Parathyroid adenoma (tissue), 2 donors: ENCODE measurements at regions not wholly inside any gene's neighbourhood (a gene's known extent, or its start where the extent isn't known, plus 50 kb on each side); places are given as distances from the start of the nearest gene placed in this dataset.

Experiments
- H2AFZ ChIP-seq: fragments of 300-600 bp; sonication (generic); one replicate; pipeline ENCODE4 v1.7.0; 2017; ENCODE audit warnings: antibody characterized with exemption, mild to moderate bottlenecking
- H3K27ac ChIP-seq: fragments of 300-600 bp; sonication (generic); one replicate; pipeline ENCODE4 v1.7.0; 2017
- H3K27me3 ChIP-seq: fragments of 300-600 bp; sonication (generic); one replicate; pipeline ENCODE4 v1.7.0; 2017; ENCODE audit warnings: low read length; ENCODE audit not compliant: control insufficient read depth, insufficient read depth
- H3K36me3 ChIP-seq: fragments of 300-600 bp; sonication (generic); one replicate; pipeline ENCODE4 v1.7.0; 2017; ENCODE audit warnings: low read length; ENCODE audit not compliant: control insufficient read depth, insufficient read depth
- H3K4me1 ChIP-seq: fragments of 300-600 bp; sonication (generic); one replicate; pipeline ENCODE4 v1.7.0; 2017; ENCODE audit warnings: control low read depth
- H3K4me2 ChIP-seq: fragments of 300-600 bp; sonication (generic); one replicate; pipeline ENCODE4 v1.7.0; 2017; ENCODE audit warnings: low read length
- H3K4me3 ChIP-seq: fragments of 300-600 bp; sonication (generic); one replicate; pipeline ENCODE4 v1.7.0; 2017; ENCODE audit warnings: low read depth, low read length
- H3K79me2 ChIP-seq: fragments of 300-600 bp; sonication (generic); one replicate; pipeline ENCODE4 v1.7.0; 2017; ENCODE audit warnings: control low read depth
- H3K9ac ChIP-seq: fragments of 300-600 bp; sonication (generic); one replicate; pipeline ENCODE4 v1.7.0; 2017; ENCODE audit warnings: mild to moderate bottlenecking
- H3K9me3 ChIP-seq: fragments of 300-600 bp; sonication (generic); one replicate; pipeline ENCODE4 v1.7.0; 2017; ENCODE audit warnings: low read length; ENCODE audit not compliant: control insufficient read depth
- TF ChIP-seq, protein P1 (sequence below): fragments of 300-600 bp; sonication (generic); IDR thresholded peaks from one replicate; pipeline ENCODE4 v1.7.0; 2017; ENCODE audit warnings: antibody characterized with exemption, mild to moderate bottlenecking
- donor health status: primary hyperparathyroidism.

DNA sequence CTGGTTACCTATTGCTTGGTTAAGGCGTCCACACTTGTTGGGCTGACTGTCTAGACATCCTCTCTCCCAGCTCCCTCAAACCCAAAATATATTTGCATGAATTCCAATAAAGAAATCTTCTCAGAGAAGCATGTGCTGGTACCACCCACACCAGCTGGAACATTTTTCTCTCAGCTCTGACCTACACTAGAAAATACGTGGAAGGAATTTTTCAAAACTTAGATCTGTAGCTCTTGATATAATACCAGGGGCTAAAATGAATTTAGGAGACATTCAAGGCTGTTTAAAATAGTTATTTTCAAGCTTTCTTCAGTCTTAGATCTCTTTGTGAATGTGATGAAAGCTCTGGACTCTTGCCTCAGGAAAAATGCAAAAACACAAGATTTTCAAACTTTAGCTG lies 590.4 kb downstream of the PDCD6IP start:
- TF ChIP-seq, protein P1, sequence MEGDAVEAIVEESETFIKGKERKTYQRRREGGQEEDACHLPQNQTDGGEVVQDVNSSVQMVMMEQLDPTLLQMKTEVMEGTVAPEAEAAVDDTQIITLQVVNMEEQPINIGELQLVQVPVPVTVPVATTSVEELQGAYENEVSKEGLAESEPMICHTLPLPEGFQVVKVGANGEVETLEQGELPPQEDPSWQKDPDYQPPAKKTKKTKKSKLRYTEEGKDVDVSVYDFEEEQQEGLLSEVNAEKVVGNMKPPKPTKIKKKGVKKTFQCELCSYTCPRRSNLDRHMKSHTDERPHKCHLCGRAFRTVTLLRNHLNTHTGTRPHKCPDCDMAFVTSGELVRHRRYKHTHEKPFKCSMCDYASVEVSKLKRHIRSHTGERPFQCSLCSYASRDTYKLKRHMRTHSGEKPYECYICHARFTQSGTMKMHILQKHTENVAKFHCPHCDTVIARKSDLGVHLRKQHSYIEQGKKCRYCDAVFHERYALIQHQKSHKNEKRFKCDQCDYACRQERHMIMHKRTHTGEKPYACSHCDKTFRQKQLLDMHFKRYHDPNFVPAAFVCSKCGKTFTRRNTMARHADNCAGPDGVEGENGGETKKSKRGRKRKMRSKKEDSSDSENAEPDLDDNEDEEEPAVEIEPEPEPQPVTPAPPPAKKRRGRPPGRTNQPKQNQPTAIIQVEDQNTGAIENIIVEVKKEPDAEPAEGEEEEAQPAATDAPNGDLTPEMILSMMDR, result no peak
- H3K4me1 ChIP-seq, result no peaks in the 10 kb centered on the region
- no peak overlapping the region for H2AFZ ChIP-seq
- H3K4me2 ChIP-seq, result no peak overlapping the region
- H3K9ac ChIP-seq, result no peak overlapping the region
- no peaks in the 10 kb centered on the region for H3K27me3 ChIP-seq
- no peak overlapping the region for H3K4me3 ChIP-seq
- no peaks in the 10 kb centered on the region for H3K36me3 ChIP-seq
- H3K79me2 ChIP-seq, result no peaks in the 10 kb centered on the region
- H3K27ac ChIP-seq, result no peak overlapping the region
- H3K9me3 ChIP-seq, result no peaks in the 10 kb centered on the region

DNA sequence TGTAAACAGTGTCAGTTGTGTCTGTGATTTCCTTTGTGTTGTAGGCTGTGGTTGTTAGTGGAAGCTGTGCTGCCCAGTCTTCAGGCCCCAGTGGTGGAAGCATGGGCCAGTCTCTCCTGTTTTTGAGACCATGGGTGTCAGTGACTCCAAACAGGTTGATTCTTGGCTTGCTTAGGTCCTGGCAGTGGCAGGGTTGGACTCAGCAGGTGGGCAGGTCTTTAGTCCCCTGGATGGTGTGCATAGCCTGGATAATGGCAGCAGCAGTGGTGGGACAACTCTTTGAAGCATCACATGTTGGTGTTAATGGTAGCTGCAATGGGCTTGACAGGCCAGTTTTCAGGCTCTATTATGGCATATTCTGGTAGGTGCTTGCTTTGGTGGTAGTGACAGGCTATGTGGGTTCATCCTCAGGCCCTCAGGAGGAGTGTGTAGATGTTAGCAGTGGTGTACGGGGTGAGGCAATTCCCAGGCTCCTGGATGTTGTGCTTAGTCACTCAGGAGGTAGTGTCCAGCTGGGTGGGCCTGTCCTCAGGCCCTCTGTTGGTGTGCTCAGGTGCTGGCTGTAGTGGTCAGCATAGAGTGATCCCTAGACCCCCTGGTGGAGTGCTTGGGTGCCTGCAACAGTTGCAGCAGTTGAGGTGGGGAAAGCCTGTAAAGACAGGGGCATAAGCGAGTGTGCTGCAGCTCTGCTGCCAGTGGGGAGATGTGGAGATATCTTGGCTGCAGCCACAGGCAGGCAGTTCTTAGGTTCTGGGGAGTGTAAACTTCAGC lies 596.7 kb downstream of the PDCD6IP start:
- H3K36me3 ChIP-seq, result no peaks in the 10 kb centered on the region
- TF ChIP-seq, protein P1, result no peak
- H3K27ac ChIP-seq, result no peak overlapping the region
- H3K4me1 ChIP-seq, result no peaks in the 10 kb centered on the region
- no peaks in the 10 kb centered on the region for H3K9me3 ChIP-seq
- no peak overlapping the region for H3K4me3 ChIP-seq
- no peak overlapping the region for H2AFZ ChIP-seq
- H3K27me3 ChIP-seq, result no peaks in the 10 kb centered on the region
- no peak overlapping the region for H3K4me2 ChIP-seq
- no peaks in the 10 kb centered on the region for H3K79me2 ChIP-seq
- no peak overlapping the region for H3K9ac ChIP-seq

DNA sequence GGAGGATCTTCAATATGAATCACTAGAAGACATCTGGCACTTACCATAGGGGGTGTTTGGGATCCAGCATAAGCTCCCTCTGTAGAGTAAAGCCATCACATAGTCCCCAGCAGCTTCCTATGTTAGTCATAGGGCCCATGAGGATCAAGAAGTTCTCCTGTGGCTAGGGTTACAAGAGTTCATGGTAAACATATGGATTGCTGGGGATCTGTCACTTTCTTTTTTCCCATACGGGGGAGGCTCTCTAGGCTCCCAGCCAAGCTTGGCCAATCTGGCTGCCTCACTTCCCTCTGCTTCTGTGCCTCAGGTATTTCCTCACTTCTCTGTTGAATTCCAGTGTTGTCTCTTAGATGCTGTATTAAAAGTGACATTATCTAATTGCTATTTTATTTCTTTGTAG lies 597.9 kb downstream of the PDCD6IP start:
- Histone ChIP-seq H3K9me3 (no peaks in the 10 kb centered on the region), H3K4me1 (no peaks in the 10 kb centered on the region), H3K4me3 (no peak overlapping the region), H3K9ac (no peak overlapping the region), H3K79me2 (no peaks in the 10 kb centered on the region), H3K27ac (no peak overlapping the region), H3K27me3 (no peaks in the 10 kb centered on the region), H2AFZ (no peak overlapping the region), H3K36me3 (no peaks in the 10 kb centered on the region), H3K4me2 (no peak overlapping the region)
- TF ChIP-seq, protein P1, result no peak

DNA sequence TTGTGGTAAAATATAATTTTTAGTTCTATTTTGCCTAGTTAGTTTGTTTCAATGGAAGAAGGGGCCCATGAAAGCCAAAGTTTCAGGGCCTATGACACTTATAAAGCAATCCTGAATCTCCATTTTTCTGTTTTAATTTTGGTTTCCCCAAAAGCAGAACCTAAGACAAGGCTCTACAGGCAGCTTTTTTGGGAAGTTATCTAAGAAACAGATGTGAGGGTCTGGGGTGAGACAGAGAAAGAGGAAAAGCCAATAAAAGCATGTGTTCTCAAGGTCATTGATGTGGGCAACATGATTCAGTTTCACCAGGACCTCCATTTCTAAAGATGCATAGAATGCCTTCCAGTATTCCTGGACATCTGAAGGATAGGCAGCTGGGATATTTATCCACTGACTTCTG lies 598.5 kb downstream of the PDCD6IP start:
- H3K36me3 ChIP-seq, result no peaks in the 10 kb centered on the region

More for the DNA sequence above, 598.5 kb downstream of the PDCD6IP start:
- Histone ChIP-seq H3K79me2 (no peaks in the 10 kb centered on the region), H3K9me3 (no peaks in the 10 kb centered on the region), H2AFZ (no peak overlapping the region), H3K27ac (no peak overlapping the region), H3K9ac (no peak overlapping the region), H3K27me3 (no peaks in the 10 kb centered on the region), H3K4me1 (no peaks in the 10 kb centered on the region), H3K4me2 (no peak overlapping the region), H3K4me3 (no peak overlapping the region)
- TF ChIP-seq, protein P1, result no peak
